Umbilical cord (tissue), 1 donor: ENCODE measurements at regions not wholly inside any gene's neighbourhood (a gene's known extent, or its start where the extent isn't known, plus 50 kb on each side); places are given as distances from the start of the nearest gene placed in this dataset.
A peak's percentile ranks its signal among the peaks of the same experiment; 100 is the strongest.

ENCODE experiments used
- DNase-seq: peaks from one replicate; pipeline ENCODE4 v3.0.0-alpha.2; 2015; ENCODE audit warnings: low spot score

DNA sequence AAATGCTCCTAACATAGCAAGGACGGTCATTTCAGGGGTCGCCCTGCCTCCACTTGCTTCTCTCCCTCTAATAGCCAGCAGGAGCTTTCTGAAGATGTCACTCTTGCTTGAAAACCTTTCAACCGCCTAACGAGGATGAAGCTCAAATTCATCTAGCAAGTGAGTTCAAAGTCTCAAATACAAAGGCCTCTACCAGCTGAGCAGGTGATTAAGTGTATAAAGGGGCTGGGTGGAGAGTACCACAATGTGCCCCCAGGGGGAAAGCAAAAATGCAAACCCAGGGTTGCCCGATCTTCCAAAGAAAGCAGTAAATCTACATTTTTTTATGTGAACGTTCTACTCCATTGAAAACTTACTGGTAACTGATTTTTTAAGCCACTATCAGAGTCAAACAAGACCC lies 50.4 kb upstream of the GRIP2 start:
- no peak for DNase-seq

DNA sequence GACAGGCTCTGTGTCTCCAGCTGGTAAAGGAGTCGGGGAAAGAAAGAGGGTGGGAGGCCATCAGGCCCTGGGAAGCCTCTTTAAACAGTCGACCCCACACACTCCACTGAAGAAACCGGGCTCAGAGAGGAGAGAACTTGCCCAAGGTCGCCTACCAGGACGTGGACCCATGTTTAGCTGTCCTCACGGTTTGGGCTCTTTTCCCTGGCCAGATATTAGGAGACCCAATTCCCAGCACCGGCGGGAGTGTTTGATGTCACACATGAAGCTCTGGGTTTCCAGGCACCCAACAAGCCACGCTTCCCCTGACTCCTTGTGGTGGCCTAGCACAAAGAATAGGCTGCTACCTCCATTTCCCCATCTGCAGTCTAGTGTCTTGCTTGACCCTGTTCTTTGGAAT lies 52.2 kb upstream of the GRIP2 start:
- DNase-seq = no peak

DNA sequence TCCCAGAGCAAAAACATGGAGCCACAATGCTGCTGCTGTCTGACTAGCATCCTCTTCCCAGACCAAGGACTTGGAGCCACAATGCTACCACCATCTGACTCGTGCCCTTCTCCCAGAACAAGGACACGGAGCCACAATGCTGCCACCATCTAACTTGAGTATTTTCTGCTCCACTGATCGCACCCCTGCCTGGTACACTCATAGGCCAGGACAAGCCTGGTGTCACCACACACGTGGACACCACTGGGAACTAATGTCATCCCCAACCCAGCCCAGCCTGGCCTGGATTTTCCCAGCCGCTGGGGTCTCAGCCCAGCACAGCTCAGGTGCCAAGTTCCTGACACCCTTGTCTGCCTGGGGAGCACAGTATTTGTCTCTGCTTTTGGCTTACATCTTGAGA lies 52.7 kb upstream of the GRIP2 start:
- no peak for DNase-seq

DNA sequence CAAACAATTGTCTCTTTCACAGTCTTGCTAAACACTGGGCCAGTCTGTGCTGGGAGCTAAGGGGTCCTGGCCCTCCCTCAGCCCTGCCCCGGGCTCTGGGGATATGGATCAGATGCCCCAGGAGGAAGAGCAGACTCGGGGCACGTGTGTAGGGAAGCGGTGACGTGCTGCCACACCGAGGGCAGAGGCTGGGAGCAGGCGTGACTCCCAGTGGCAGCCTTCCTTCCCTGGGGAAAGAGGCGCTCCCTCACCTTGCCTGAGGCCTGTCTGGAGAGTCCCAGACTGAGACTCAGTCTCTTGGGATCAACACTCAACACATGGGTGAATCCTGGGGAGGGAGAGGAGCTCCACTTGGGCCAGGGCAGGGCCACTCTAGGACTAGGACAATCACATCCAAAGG lies 54.1 kb upstream of the GRIP2 start:
- DNase-seq = no peak

DNA sequence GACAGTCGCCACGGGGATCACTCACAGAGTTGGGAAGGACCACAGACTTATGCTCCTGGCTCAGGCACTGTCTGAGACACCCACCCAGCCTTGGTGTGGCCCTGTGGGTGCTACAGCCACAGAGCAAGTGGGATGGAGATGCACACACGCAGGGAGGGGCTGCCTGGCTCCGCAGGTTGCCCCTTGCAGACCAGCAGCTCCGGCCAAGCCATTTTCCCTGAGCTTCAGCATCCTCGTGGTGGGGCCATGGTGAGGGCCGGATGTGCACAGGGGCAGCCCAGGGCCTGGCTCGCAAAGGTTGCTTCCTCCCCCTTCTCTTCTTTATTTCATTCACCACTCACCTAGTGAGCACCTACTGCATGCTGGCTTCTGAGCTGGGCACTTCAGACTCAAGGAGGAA lies 55.4 kb upstream of the GRIP2 start:
- no peak for DNase-seq

DNA sequence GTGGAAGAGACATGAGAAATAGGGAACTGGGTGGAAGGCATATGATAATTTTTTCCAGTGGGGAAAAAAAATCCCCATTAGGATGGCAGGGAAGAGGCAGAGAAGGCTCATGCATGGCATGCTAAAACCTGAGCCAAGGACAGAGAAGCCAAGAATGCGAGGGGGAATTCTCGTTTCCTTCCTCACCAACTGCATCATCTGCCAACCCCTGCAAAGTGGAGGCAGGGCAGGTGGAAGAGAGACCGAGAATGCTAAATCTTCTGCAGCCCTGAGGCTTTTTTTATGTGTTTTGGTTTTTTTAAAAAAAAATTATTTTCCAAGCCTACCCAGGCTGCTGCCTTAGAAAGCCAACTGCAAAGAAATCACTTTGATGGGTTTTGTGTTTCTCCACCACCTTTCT lies 54.3 kb upstream of the CCDC174 start:
- no peak for DNase-seq

DNA sequence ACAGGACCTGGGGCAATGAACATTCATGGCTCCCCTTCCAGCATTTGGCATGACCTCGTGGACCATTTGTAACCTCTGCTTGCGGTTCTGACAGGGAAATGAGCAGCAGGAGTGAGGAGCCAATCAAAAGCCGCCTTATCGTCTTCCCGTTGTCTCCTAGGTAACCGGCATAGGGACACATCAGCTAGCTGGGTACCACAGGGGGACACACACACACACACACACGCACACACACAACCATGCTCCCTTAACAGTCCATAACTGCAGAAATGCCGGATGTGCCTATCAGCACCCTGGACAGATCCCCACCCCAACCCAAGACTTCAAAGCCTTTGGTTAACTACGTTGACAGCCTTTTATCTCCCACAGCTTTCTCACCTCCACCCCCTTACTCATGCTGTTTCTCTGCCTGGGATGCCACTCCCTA lies 53.4 kb upstream of the CCDC174 start:
- peak; percentile 28 for DNase-seq

DNA sequence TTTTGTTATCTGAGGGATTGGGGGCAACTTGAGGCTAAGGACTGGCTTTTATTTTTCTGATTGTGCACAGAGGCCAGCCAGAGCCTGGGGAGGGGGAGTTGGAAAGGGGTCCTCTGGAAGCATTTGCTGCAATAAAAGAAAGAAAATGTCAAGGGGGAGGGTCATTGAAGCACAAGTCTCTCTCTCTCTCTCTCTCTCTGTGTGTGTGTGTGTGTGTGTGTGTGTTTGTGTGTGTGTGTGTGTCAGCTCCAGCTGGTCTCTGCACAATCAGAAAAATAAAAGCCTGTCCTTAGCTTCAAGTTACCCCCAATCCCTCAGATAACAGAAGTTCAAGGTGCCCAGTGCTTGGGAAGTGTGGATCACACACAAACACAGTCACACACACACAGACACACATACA lies 52.1 kb upstream of the CCDC174 start:
- no peak for DNase-seq

DNA sequence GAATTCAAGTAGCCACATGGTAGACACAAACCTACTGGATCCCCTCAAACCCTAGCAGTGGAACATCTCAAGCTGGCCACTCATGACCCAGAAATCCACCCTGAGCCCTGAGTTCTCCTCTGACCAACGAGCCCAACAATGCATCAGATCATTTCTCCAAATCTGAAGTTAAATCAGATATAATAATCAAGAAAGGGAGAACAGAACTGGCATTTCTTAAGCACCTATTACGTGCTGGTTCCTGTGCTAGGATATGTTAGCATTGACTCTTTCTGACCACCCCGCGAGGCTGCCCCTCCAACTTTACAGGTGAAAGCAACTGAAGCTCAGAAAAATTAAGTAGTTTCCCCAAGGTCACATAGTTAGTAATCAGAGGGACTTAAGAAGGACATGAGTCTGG lies 51.5 kb upstream of the CCDC174 start:
- DNase-seq = no peak

DNA sequence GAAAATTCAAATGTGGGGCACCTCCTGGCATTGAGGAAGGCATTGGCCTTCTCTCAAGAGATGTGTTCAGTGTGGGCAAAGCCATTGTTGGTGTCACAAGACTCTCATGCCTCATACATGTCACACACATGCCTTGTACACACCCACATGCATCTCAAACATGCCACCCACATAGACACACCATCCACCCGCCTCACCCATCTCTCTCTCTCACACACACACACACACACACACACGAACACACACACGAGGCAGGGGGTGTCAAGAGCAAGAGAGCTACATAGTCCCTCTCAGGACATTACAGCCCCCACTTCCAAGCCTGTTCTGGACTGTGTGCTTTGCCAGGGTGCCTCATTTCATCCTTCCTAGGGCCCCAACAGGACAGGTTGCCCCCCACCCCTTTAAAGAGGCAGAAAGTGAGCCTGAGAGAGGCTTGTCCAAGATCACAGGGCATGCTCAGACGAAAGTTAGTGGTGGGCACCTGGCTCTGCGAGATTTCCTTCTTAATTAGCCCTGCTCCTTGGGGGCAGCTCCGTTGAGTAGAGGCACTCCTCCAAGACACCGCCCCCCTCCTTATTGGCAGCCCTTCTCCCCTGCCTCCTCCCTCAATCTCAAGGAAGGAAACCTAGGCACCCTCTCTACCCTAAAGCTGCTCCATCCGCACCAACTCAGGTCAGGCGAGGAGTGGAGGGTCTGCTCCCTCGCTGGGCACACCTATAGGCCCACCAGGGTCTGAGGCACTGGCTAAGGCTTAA lies 50.5 kb upstream of the CCDC174 start:
- DNase-seq = no peak

DNA sequence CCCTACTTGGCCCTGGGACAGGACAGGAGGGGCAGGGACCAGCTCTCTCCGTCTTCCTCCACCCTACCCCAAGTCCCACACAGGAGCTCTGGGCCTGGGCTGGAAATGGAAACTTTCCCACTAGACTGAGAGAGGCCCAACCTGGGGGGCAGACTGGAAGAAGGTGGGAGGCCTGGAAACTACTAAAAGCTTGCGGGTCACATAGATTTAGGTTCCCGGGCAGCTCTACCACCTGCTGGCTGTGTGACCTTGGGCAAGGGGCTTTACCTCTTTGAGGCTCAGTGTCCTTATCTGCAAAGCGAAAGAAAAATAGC lies 49.9 kb upstream of the CCDC174 start:
- no peak for DNase-seq
